MM.1S (cell line): ENCODE measurements at regions not wholly inside any gene's neighbourhood (a gene's known extent, or its start where the extent isn't known, plus 50 kb on each side); places are given as distances from the start of the nearest gene placed in this dataset.

Source experiments
- EZH2 ChIP-seq: fragments of 300-600 bp; sonication (generic); optimal IDR thresholded peaks from 2 replicates; pipeline ENCODE3; 2017; ENCODE audit warnings: low read depth, mild to moderate bottlenecking, antibody characterized with exemption, low read length, mixed read lengths
- EZH2phosphoT487 ChIP-seq: fragments of 300-600 bp; sonication (generic); IDR thresholded peaks from 2 replicates; pipeline ENCODE4 v1.6.1; 2018; ENCODE audit warnings: antibody characterized with exemption, low read length
- TF ChIP-seq, protein P1 (sequence below): fragments of 300-600 bp; sonication (generic); IDR thresholded peaks from 2 replicates; pipeline ENCODE4 v1.5.1; 2016; ENCODE audit warnings: antibody characterized with exemption, low read length, mixed read lengths

DNA sequence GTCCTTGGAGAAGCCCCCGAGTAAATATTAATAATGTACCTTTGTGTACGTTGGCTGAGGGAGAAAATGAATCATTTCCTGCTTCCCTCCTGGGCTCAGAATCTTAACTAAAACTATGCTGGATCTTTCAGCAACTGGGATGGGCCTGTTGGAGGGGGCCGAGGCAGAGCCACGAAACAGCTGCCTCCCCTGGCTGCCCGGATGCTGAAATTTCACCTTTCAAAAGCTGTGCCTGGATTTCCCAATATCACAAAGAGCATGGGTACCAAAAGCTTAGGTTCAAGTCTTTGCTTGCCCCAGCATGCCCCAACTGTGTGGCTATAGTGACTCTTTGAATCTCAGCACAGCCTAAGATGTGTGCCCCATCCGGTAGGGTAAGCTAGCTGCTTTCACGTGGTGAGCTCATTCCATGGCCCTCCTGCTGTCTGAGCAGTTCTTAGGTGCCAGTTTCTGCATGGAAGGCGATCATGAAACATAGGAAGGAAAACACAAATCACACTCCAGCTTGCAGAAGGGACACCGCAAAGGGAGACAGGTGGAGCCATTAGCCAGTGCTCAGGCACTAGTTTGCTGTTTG, 473.5 kb downstream of the PTPRU start:
- TF ChIP-seq, protein P1, sequence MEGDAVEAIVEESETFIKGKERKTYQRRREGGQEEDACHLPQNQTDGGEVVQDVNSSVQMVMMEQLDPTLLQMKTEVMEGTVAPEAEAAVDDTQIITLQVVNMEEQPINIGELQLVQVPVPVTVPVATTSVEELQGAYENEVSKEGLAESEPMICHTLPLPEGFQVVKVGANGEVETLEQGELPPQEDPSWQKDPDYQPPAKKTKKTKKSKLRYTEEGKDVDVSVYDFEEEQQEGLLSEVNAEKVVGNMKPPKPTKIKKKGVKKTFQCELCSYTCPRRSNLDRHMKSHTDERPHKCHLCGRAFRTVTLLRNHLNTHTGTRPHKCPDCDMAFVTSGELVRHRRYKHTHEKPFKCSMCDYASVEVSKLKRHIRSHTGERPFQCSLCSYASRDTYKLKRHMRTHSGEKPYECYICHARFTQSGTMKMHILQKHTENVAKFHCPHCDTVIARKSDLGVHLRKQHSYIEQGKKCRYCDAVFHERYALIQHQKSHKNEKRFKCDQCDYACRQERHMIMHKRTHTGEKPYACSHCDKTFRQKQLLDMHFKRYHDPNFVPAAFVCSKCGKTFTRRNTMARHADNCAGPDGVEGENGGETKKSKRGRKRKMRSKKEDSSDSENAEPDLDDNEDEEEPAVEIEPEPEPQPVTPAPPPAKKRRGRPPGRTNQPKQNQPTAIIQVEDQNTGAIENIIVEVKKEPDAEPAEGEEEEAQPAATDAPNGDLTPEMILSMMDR = no peak
- TF ChIP-seq EZH2 (no peak), EZH2phosphoT487 (no peak)
